Thoracic aorta (tissue), 2 donors: ENCODE measurements at regions not wholly inside any gene's neighbourhood (a gene's known extent, or its start where the extent isn't known, plus 50 kb on each side); places are given as distances from the start of the nearest gene placed in this dataset.

Experiments used
- ATAC-seq: fragments of 150-250 bp; one replicate; pipeline ENCODE4 v1.8.0; 2017; ENCODE audit warnings: low read depth; ENCODE audit not compliant: insufficient number of reproducible peaks, low FRiP score
- DNase-seq: peaks from one replicate; pipeline ENCODE4 v3.0.0-alpha.2; 2020; ENCODE audit warnings: low spot score
- H3K27ac ChIP-seq, 2 donors: fragments of 200-600 bp; sonication (generic); 1 replicate in 1 of 2; 2 replicates in 1 of 2; pipeline ENCODE4 v1.5.1; 2016; ENCODE audit warnings: mild to moderate bottlenecking in 2 of 2, moderate library complexity in 2 of 2
- H3K27me3 ChIP-seq: fragments of 200-600 bp; sonication (generic); replicated peaks from 2 replicates; pipeline ENCODE4 v1.6.0; 2016; ENCODE audit warnings: mild to moderate bottlenecking; ENCODE audit not compliant: insufficient read depth
- H3K36me3 ChIP-seq: fragments of 200-600 bp; sonication (generic); one replicate; pipeline ENCODE4 v1.5.1; 2016
- H3K4me1 ChIP-seq, 2 donors: fragments of 200-600 bp; sonication (generic); 1 replicate in 1 of 2; 2 replicates in 1 of 2; pipeline versions ENCODE4 v1.5.1 to v1.6.0; 2016; ENCODE audit warnings: low read depth in 2 of 2, mild to moderate bottlenecking in 1 of 2; ENCODE audit not compliant: control insufficient read depth in 1 of 2
- H3K4me3 ChIP-seq: fragments of 200-600 bp; sonication (generic); 2 replicates; pipeline ENCODE4 v1.5.1; 2016; ENCODE audit warnings: mild to moderate bottlenecking
- H3K9me3 ChIP-seq: fragments of 200-600 bp; sonication (generic); 2 replicates; pipeline ENCODE4 v1.5.1; 2016
- CTCF ChIP-seq: fragments of 200-600 bp; sonication (generic); IDR thresholded peaks from one replicate; pipeline ENCODE4 v1.5.1; 2019; ENCODE audit warnings: antibody characterized with exemption

GRCh38 chr7:12815871-12816270 lies 128.4 kb downstream of the ARL4A start:
- ATAC-seq (no peak), DNase-seq (no peak)

GRCh38 chr7:12820777-12821176 lies 133.3 kb downstream of the ARL4A start:
- Histone ChIP-seq H3K27me3 (no peaks in the 10 kb centered on the region), H3K4me1 (no peaks in the 10 kb centered on the region), H3K4me3 (no peak overlapping the region), H3K27ac (no peak overlapping the region), H3K9me3 (no peaks in the 10 kb centered on the region), H3K36me3 (no peaks in the 10 kb centered on the region)
- ATAC-seq: no peak
- TF ChIP-seq CTCF: no peak
- DNase-seq: no peak

More at GRCh38 chr7:12815871-12816270, 128.4 kb downstream of the ARL4A start:
- Histone ChIP-seq H3K4me1 (no peaks in the 10 kb centered on the region), H3K27ac (no peak overlapping the region), H3K36me3 (no peaks in the 10 kb centered on the region), H3K9me3 (no peaks in the 10 kb centered on the region), H3K27me3 (no peaks in the 10 kb centered on the region), H3K4me3 (no peak overlapping the region)
- TF ChIP-seq CTCF: no peak

- no peak for ATAC-seq
- no peak for TF ChIP-seq CTCF
- no peaks in the 10 kb centered on the region for H3K9me3 ChIP-seq
- no peak overlapping the region for H3K27ac ChIP-seq
- no peaks in the 10 kb centered on the region for H3K27me3 ChIP-seq
- no peak for DNase-seq
- no peaks in the 10 kb centered on the region for H3K4me1 ChIP-seq
- H3K4me3 ChIP-seq: no peak overlapping the region
- no peaks in the 10 kb centered on the region for H3K36me3 ChIP-seq
Observed at GRCh38 chr7:12821746-12822145, 134.3 kb downstream of the ARL4A start.

GRCh38 chr7:12826079-12826478 lies 138.6 kb downstream of the ARL4A start:
- Histone ChIP-seq H3K4me3 (no peak overlapping the region), H3K27me3 (no peaks in the 10 kb centered on the region), H3K27ac (no peak overlapping the region), H3K9me3 (no peaks in the 10 kb centered on the region), H3K4me1 (no peaks in the 10 kb centered on the region), H3K36me3 (no peaks in the 10 kb centered on the region)
- TF ChIP-seq CTCF: no peak
- no peak for ATAC-seq
- DNase-seq: no peak

GRCh38 chr7:12827219-12827821 lies 139.9 kb downstream of the ARL4A start:
- no peaks in the 10 kb centered on the region for H3K4me1 ChIP-seq
- H3K9me3 ChIP-seq: no peaks in the 10 kb centered on the region
- no peak overlapping the region for H3K27ac ChIP-seq
- no peaks in the 10 kb centered on the region for H3K27me3 ChIP-seq
- no peaks in the 10 kb centered on the region for H3K36me3 ChIP-seq
- DNase-seq: no peak
- no peak for TF ChIP-seq CTCF
- H3K4me3 ChIP-seq: no peak overlapping the region
- no peak for ATAC-seq
